Activated CD8-positive, alpha-beta T cell treated with anti-CD3 and anti-CD28 coated beads, Interleukin-2, amount 10 ng/mL, durations not matched to agents 7 days and 5 days (primary cell): ENCODE measurements at regions not wholly inside any gene's neighbourhood (a gene's known extent, or its start where the extent isn't known, plus 50 kb on each side); places are given as distances from the start of the nearest gene placed in this dataset.

Experiments used
- ATAC-seq: fragments of 150-1000 bp; cut with Tn5 transposase; one replicate; pipeline ENCODE4 v1.10.0; 2021; ENCODE audit warnings: moderate library complexity
- CTCF ChIA-PET: fragments of 350-600 bp; sonication (Branson Sonifier 250); formaldehyde crosslinking; loops from one replicate; lab custom pipeline; 2021; ENCODE audit warnings: antibody characterized with exemption; lab: Charles Lee
- POLR2A ChIA-PET: fragments of 350-600 bp; sonication (Branson Sonifier 250); formaldehyde crosslinking; loops from one replicate; lab custom pipeline; 2021; ENCODE audit warnings: antibody characterized with exemption; lab: Charles Lee
- DNase-seq: peaks from one replicate; pipeline ENCODE4 v3.0.0-alpha.2; 2020
- H3K27ac Mint-ChIP-seq: one replicate; pipeline ENCODE4 v1.8.0; 2021; ENCODE audit warnings: mild to moderate bottlenecking, mixed read lengths
- H3K27me3 Mint-ChIP-seq: one replicate; pipeline ENCODE4 v1.8.0; 2021; ENCODE audit warnings: low read depth, mixed read lengths
- H3K36me3 Mint-ChIP-seq: one replicate; pipeline ENCODE4 v1.8.0; 2021; ENCODE audit warnings: low read depth, mixed read lengths
- H3K4me1 Mint-ChIP-seq: one replicate; pipeline ENCODE4 v1.8.0; 2021; ENCODE audit warnings: low read depth, mixed read lengths
- H3K4me3 Mint-ChIP-seq: one replicate; pipeline ENCODE4 v1.8.0; 2021; ENCODE audit warnings: mild to moderate bottlenecking, mixed read lengths
- H3K9me3 Mint-ChIP-seq: one replicate; pipeline ENCODE4 v1.8.0; 2022; ENCODE audit warnings: mixed read lengths; ENCODE audit not compliant: insufficient read depth

GRCh38 chr3:22358334-22358733, 607.3 kb upstream of the ZNF385D start:
- CTCF ChIA-PET = no interaction called here

GRCh38 chr3:22360164-22360563, 609.2 kb upstream of the ZNF385D start:
- ChIA-PET POLR2A (no interaction called here), CTCF (no interaction called here)
- Mint-ChIP-seq H3K27ac (no peak overlapping the region), H3K36me3 (no peaks in the 10 kb centered on the region), H3K27me3 (no peaks in the 10 kb centered on the region), H3K4me3 (no peak overlapping the region), H3K9me3 (no peaks in the 10 kb centered on the region), H3K4me1 (no peaks in the 10 kb centered on the region)
- no peak for ATAC-seq
- no peak for DNase-seq

More at GRCh38 chr3:22358334-22358733, 607.3 kb upstream of the ZNF385D start:
- Mint-ChIP-seq H3K27me3 (no peaks in the 10 kb centered on the region), H3K4me3 (no peak overlapping the region), H3K9me3 (no peaks in the 10 kb centered on the region), H3K27ac (no peak overlapping the region), H3K4me1 (no peaks in the 10 kb centered on the region), H3K36me3 (no peaks in the 10 kb centered on the region)
- ATAC-seq = no peak
- POLR2A ChIA-PET = no interaction called here
- no peak for DNase-seq

- no peaks in the 10 kb centered on the region for H3K27me3 Mint-ChIP-seq
These were observed 610.0 kb upstream of the ZNF385D start for GRCh38 chr3:22360970-22361369.

GRCh38 chr3:22361521-22361920, 610.5 kb upstream of the ZNF385D start:
- DNase-seq = no peak
- Mint-ChIP-seq H3K27me3 (no peaks in the 10 kb centered on the region), H3K9me3 (no peaks in the 10 kb centered on the region), H3K27ac (no peak overlapping the region), H3K4me3 (no peak overlapping the region), H3K36me3 (no peaks in the 10 kb centered on the region), H3K4me1 (no peaks in the 10 kb centered on the region)
- ATAC-seq = no peak
- CTCF ChIA-PET = no interaction called here
- POLR2A ChIA-PET = no interaction called here

More at GRCh38 chr3:22360970-22361369, 610.0 kb upstream of the ZNF385D start:
- no peak for DNase-seq
- no peaks in the 10 kb centered on the region for H3K36me3 Mint-ChIP-seq
- H3K4me3 Mint-ChIP-seq = no peak overlapping the region
- H3K4me1 Mint-ChIP-seq = no peaks in the 10 kb centered on the region
- ChIA-PET CTCF (no interaction called here), POLR2A (no interaction called here)
- ATAC-seq = no peak
- no peak overlapping the region for H3K27ac Mint-ChIP-seq
- H3K9me3 Mint-ChIP-seq = no peaks in the 10 kb centered on the region

- H3K27me3 Mint-ChIP-seq = no peaks in the 10 kb centered on the region
- no peak overlapping the region for H3K4me3 Mint-ChIP-seq
- ChIA-PET CTCF (no interaction called here), POLR2A (no interaction called here)
- no peaks in the 10 kb centered on the region for H3K9me3 Mint-ChIP-seq
- no peaks in the 10 kb centered on the region for H3K4me1 Mint-ChIP-seq
- ATAC-seq = no peak
- H3K27ac Mint-ChIP-seq = no peak overlapping the region
- no peak for DNase-seq
- no peaks in the 10 kb centered on the region for H3K36me3 Mint-ChIP-seq
These were observed 613.8 kb upstream of the ZNF385D start for GRCh38 chr3:22364851-22365250.

- ChIA-PET CTCF (no interaction called here), POLR2A (no interaction called here)
- ATAC-seq = no peak
- Mint-ChIP-seq H3K27ac (no peak overlapping the region), H3K4me3 (no peak overlapping the region), H3K9me3 (no peaks in the 10 kb centered on the region), H3K27me3 (peaks cover 10% of the 10 kb centered on the region), H3K4me1 (no peaks in the 10 kb centered on the region), H3K36me3 (no peaks in the 10 kb centered on the region)
- no peak for DNase-seq
These were observed 615.8 kb upstream of the ZNF385D start for GRCh38 chr3:22366781-22367180.

GRCh38 chr3:22371036-22371435, 620.0 kb upstream of the ZNF385D start:
- no peaks in the 10 kb centered on the region for H3K9me3 Mint-ChIP-seq
- H3K27ac Mint-ChIP-seq = no peak overlapping the region
- ChIA-PET CTCF (no interaction called here), POLR2A (no interaction called here)
- DNase-seq = no peak
- H3K27me3 Mint-ChIP-seq = peaks cover 20% of the 10 kb centered on the region
- no peaks in the 10 kb centered on the region for H3K4me1 Mint-ChIP-seq
- H3K4me3 Mint-ChIP-seq = no peak overlapping the region
- no peak for ATAC-seq
- no peaks in the 10 kb centered on the region for H3K36me3 Mint-ChIP-seq

GRCh38 chr3:22371607-22372291, 620.7 kb upstream of the ZNF385D start:
- H3K27me3 Mint-ChIP-seq = peaks cover 20% of the 10 kb centered on the region
- H3K36me3 Mint-ChIP-seq = no peaks in the 10 kb centered on the region
- DNase-seq (no peak), ATAC-seq (no peak)
- H3K9me3 Mint-ChIP-seq = no peaks in the 10 kb centered on the region
- ChIA-PET CTCF (no interaction called here), POLR2A (no interaction called here)
- H3K4me3 Mint-ChIP-seq = no peak overlapping the region
- H3K4me1 Mint-ChIP-seq = no peaks in the 10 kb centered on the region
- H3K27ac Mint-ChIP-seq = no peak overlapping the region

- H3K4me3 Mint-ChIP-seq = no peak overlapping the region
- POLR2A ChIA-PET = no interaction called here
- DNase-seq (no peak), ATAC-seq (peak; percentile 23)
- no peaks in the 10 kb centered on the region for H3K36me3 Mint-ChIP-seq
- no peaks in the 10 kb centered on the region for H3K9me3 Mint-ChIP-seq
- CTCF ChIA-PET = no interaction called here
- no peak overlapping the region for H3K27ac Mint-ChIP-seq
- H3K27me3 Mint-ChIP-seq = peaks cover 20% of the 10 kb centered on the region
- no peaks in the 10 kb centered on the region for H3K4me1 Mint-ChIP-seq
These were observed 621.5 kb upstream of the ZNF385D start for GRCh38 chr3:22372292-22373062.

GRCh38 chr3:22373182-22373581, 622.2 kb upstream of the ZNF385D start:
- Mint-ChIP-seq H3K27me3 (peaks cover 20% of the 10 kb centered on the region), H3K9me3 (no peaks in the 10 kb centered on the region), H3K4me3 (no peak overlapping the region), H3K4me1 (no peaks in the 10 kb centered on the region), H3K36me3 (no peaks in the 10 kb centered on the region), H3K27ac (no peak overlapping the region)
- no peak for ATAC-seq
- ChIA-PET CTCF (no interaction called here), POLR2A (no interaction called here)
- no peak for DNase-seq

- H3K36me3 Mint-ChIP-seq = no peaks in the 10 kb centered on the region
- H3K4me1 Mint-ChIP-seq = no peaks in the 10 kb centered on the region
- peaks cover 20% of the 10 kb centered on the region for H3K27me3 Mint-ChIP-seq
- ATAC-seq (no peak), DNase-seq (no peak)
- ChIA-PET POLR2A (no interaction called here), CTCF (no interaction called here)
- H3K27ac Mint-ChIP-seq = no peak overlapping the region
- H3K9me3 Mint-ChIP-seq = no peaks in the 10 kb centered on the region
- no peak overlapping the region for H3K4me3 Mint-ChIP-seq
These were observed 622.8 kb upstream of the ZNF385D start for GRCh38 chr3:22373827-22374226.

GRCh38 chr3:22377421-22377820, 626.4 kb upstream of the ZNF385D start:
- DNase-seq (no peak), ATAC-seq (no peak)
- no peaks in the 10 kb centered on the region for H3K9me3 Mint-ChIP-seq
- peaks cover 8% of the 10 kb centered on the region for H3K27me3 Mint-ChIP-seq
- CTCF ChIA-PET = no interaction called here
- no peaks in the 10 kb centered on the region for H3K4me1 Mint-ChIP-seq
- H3K27ac Mint-ChIP-seq = no peak overlapping the region
- no peak overlapping the region for H3K4me3 Mint-ChIP-seq
- no peaks in the 10 kb centered on the region for H3K36me3 Mint-ChIP-seq
- POLR2A ChIA-PET = no interaction called here
